ENCODE measurements at regions not wholly inside any gene's neighbourhood (a gene's known extent, or its start where the extent isn't known, plus 50 kb on each side); places are given as distances from the start of the nearest gene placed in this dataset.

- no peak for TF ChIP-seq POLR2A (IDR thresholded peaks at IDR 0.05)
- no peak for TF ChIP-seq CTCF (IDR thresholded peaks at IDR 0.05)
- no peak for TF ChIP-seq POLR2AphosphoS5 (IDR thresholded peaks at IDR 0.05)
Observed at GRCh38 chrX:39506131-39506530, 591.6 kb downstream of the BCOR start.
